ENCODE measurements at regions not wholly inside any gene's neighbourhood (a gene's known extent, or its start where the extent isn't known, plus 50 kb on each side); places are given as distances from the start of the nearest gene placed in this dataset.

- WGBS, 2 donors = 48 to 53% methylated on average over 2 of the region's 2 CpGs
- no peaks in the 10 kb centered on the region for H3K27me3 ChIP-seq
- intact Hi-C loops (cut with DNase I) = no loop called here
These were observed 143.2 kb downstream of the POU4F1 start for GRCh38 chr13:78460176-78460575.

GRCh38 chr13:78443839-78444238, 159.5 kb downstream of the POU4F1 start:
- ATAC-seq = no peak
- intact Hi-C loops (cut with DNase I) = no loop called here
- TF ChIP-seq CTCF (IDR thresholded peaks at IDR 0.05) (no peak), POLR2A (IDR thresholded peaks at IDR 0.05) (no peak)
- Histone ChIP-seq H3K36me3 (replicated peaks in 1 of 2; ENCODE audit: insufficient read depth in 1 of 2, low read depth in 2 of 2) (no peaks in the 10 kb centered on the region), H3K4me1 (no peaks in the 10 kb centered on the region), H3K27me3 (no peaks in the 10 kb centered on the region), H3K27ac (no peak overlapping the region), H3K9me3 (no peaks in the 10 kb centered on the region), H3K4me3 (no peak overlapping the region)
- 50 to 60% methylated on average over 4 of the region's 4 CpGs for WGBS, 2 donors
- no peak for DNase-seq

More at GRCh38 chr13:78460176-78460575, 143.2 kb downstream of the POU4F1 start:
- TF ChIP-seq POLR2A (IDR thresholded peaks at IDR 0.05) (no peak), CTCF (IDR thresholded peaks at IDR 0.05) (no peak)
- H3K36me3 ChIP-seq (replicated peaks in 1 of 2; ENCODE audit: insufficient read depth in 1 of 2, low read depth in 2 of 2) = no peaks in the 10 kb centered on the region
- H3K4me3 ChIP-seq = no peak overlapping the region
- ATAC-seq (no peak), DNase-seq (no peak)
- no peaks in the 10 kb centered on the region for H3K4me1 ChIP-seq
- H3K27ac ChIP-seq = no peak overlapping the region
- H3K9me3 ChIP-seq = no peaks in the 10 kb centered on the region

GRCh38 chr13:78437781-78438180, 165.6 kb downstream of the POU4F1 start:
- H3K27me3 ChIP-seq = no peaks in the 10 kb centered on the region
- DNase-seq = no peak
- 20 to 26% methylated on average over 4 of the region's 4 CpGs for WGBS, 2 donors

DNA sequence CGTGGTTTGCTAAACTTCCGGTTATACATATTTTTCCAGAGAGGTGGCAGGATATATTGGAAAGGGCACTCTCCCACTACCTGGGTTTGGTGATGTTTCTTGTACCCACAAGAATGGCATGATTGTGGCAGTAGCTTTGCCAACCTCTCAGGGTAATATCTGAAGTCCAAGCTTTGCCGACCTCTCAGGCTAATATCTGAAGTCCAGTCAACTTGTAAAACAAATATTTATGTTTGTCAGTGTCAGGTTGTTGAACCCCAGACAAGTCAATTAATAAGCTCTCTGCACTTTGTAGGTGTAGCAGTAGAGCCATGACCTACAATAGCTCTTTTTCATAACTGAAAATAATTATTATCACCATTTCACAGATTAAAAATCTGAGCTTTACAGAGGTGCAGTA, 167.0 kb downstream of the POU4F1 start:
- Histone ChIP-seq H3K27me3 (no peaks in the 10 kb centered on the region), H3K27ac (no peak overlapping the region), H3K4me1 (no peaks in the 10 kb centered on the region), H3K4me3 (no peak overlapping the region), H3K36me3 (replicated peaks in 1 of 2; ENCODE audit: insufficient read depth in 1 of 2, low read depth in 2 of 2) (no peaks in the 10 kb centered on the region), H3K9me3 (no peaks in the 10 kb centered on the region)
- DNase-seq = no peak
- 46 to 51% methylated on average over 3 of the region's 3 CpGs for whole genome bisulfite sequencing, 2 donors
- no peak for ATAC-seq
- intact Hi-C loops (cut with DNase I) = no loop called here
- no peak for TF ChIP-seq CTCF (IDR thresholded peaks at IDR 0.05)
- no peak for TF ChIP-seq POLR2A (IDR thresholded peaks at IDR 0.05)

More at GRCh38 chr13:78437781-78438180, 165.6 kb downstream of the POU4F1 start:
- no peaks in the 10 kb centered on the region for H3K4me1 ChIP-seq
- no peak overlapping the region for H3K27ac ChIP-seq
- no peaks in the 10 kb centered on the region for H3K9me3 ChIP-seq
- ATAC-seq = no peak
- TF ChIP-seq CTCF (IDR thresholded peaks at IDR 0.05) (no peak), POLR2A (IDR thresholded peaks at IDR 0.05) (no peak)
- H3K4me3 ChIP-seq = no peak overlapping the region
- no peaks in the 10 kb centered on the region for H3K36me3 ChIP-seq (replicated peaks in 1 of 2; ENCODE audit: insufficient read depth in 1 of 2, low read depth in 2 of 2)
- intact Hi-C loops (cut with DNase I) = no loop called here

DNA sequence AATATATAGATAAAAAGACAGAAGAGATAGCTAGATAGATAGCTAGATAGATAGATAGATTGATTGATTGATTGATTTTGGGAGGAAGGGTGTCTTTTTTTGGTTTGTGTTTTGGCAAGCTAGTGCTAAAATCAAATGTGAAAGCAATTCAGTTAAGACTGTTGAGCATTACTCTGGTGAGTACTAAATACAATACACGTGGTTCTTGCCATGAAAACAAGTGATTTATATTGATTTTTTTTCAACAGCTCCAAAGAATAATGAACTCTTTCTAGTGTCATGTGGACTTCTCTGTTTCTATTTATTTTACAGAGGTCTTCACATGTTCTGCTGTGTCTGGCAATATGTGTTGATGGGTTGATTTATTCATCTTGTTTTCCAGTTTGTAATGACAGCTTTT, 172.0 kb downstream of the POU4F1 start:
- ATAC-seq (no peak), DNase-seq (no peak)
- H3K27me3 ChIP-seq = no peaks in the 10 kb centered on the region
- TF ChIP-seq CTCF (IDR thresholded peaks at IDR 0.05) (no peak), POLR2A (IDR thresholded peaks at IDR 0.05) (no peak)
- intact Hi-C loops (cut with DNase I) = no loop called here
- no peaks in the 10 kb centered on the region for H3K9me3 ChIP-seq
- no peak overlapping the region for H3K27ac ChIP-seq
- 0 to 10% methylated on average over 1 of the region's 1 CpG for WGBS, 2 donors
- H3K36me3 ChIP-seq (replicated peaks in 1 of 2; ENCODE audit: insufficient read depth in 1 of 2, low read depth in 2 of 2) = no peaks in the 10 kb centered on the region
- no peaks in the 10 kb centered on the region for H3K4me1 ChIP-seq
- no peak overlapping the region for H3K4me3 ChIP-seq

Measured in body of pancreas (tissue), 4 donors.